HEK293T (cell line): ENCODE measurements at regions not wholly inside any gene's neighbourhood (a gene's known extent, or its start where the extent isn't known, plus 50 kb on each side); places are given as distances from the start of the nearest gene placed in this dataset.

Experiments
- BHLHE40 ChIP-seq: fragments of 450-650 bp; IDR thresholded peaks from 2 replicates; pipeline ENCODE4 v1.6.1; 2016; ENCODE audit warnings: mild to moderate bottlenecking, moderate library complexity, borderline replicate concordance
- ELF4 ChIP-seq: fragments of 450-650 bp; IDR thresholded peaks from 2 replicates; pipeline ENCODE4 v1.6.1; 2017; ENCODE audit warnings: antibody characterized with exemption
- FOXK2 ChIP-seq: fragments of 450-650 bp; IDR thresholded peaks from 2 replicates; pipeline ENCODE4 v1.6.1; 2016; ENCODE audit warnings: mild to moderate bottlenecking
- FOXM1 ChIP-seq: fragments of 450-650 bp; IDR thresholded peaks from 2 replicates; pipeline ENCODE4 v1.6.1; 2017; ENCODE audit warnings: mild to moderate bottlenecking, borderline replicate concordance
- HDGF ChIP-seq: fragments of 450-650 bp; IDR thresholded peaks from 2 replicates; pipeline ENCODE4 v1.6.1; 2017; ENCODE audit warnings: antibody characterized with exemption, borderline replicate concordance
- LEF1 ChIP-seq: fragments of 450-650 bp; IDR thresholded peaks from 2 replicates; pipeline ENCODE4 v1.6.1; 2017; ENCODE audit warnings: mild to moderate bottlenecking, borderline replicate concordance
- NFRKB ChIP-seq: fragments of 450-650 bp; IDR thresholded peaks from 2 replicates; pipeline ENCODE4 v1.6.1; 2016; ENCODE audit warnings: mild to moderate bottlenecking, moderate library complexity
- PKNOX1 ChIP-seq: fragments of 450-650 bp; IDR thresholded peaks from 2 replicates; pipeline ENCODE4 v1.6.1; 2016
- SP1 ChIP-seq: fragments of 450-650 bp; IDR thresholded peaks from 2 replicates; pipeline ENCODE4 v1.6.1; 2017
- TARDBP ChIP-seq: fragments of 450-650 bp; IDR thresholded peaks from 2 replicates; pipeline ENCODE4 v1.6.1; 2016
- ZNF384 ChIP-seq: fragments of 450-650 bp; IDR thresholded peaks from 2 replicates; pipeline ENCODE4 v1.6.1; 2016

- TF ChIP-seq FOXM1 = no peak
- no peak for TF ChIP-seq BHLHE40
- TF ChIP-seq LEF1 = no peak
- no peak for TF ChIP-seq FOXK2
- TF ChIP-seq HDGF = no peak
- no peak for TF ChIP-seq ELF4
- TF ChIP-seq TARDBP = no peak
- TF ChIP-seq SP1 = no peak
- no peak for TF ChIP-seq PKNOX1
- no peak for TF ChIP-seq NFRKB
- TF ChIP-seq ZNF384 = no peak
These were observed 372.6 kb downstream of the ZEB2 start for GRCh38 chr2:144147356-144147755.
